Liver (tissue), 3 donors: ENCODE measurements at regions not wholly inside any gene's neighbourhood (a gene's known extent, or its start where the extent isn't known, plus 50 kb on each side); places are given as distances from the start of the nearest gene placed in this dataset.

Experiments
- CTCF ChIP-seq: fragments of 150-350 bp; IDR thresholded peaks from 2 replicates; pipeline ENCODE4 v1.5.1; 2017; ENCODE audit warnings: improper control_type of control experiment, low read depth, low read length; ENCODE audit not compliant: missing input control
- EGR1 ChIP-seq, 2 donors: IDR thresholded peaks; 2 replicates each; pipeline ENCODE4 v1.6.1; 2016 to 2018; ENCODE audit warnings: antibody characterized with exemption in 2 of 2, low read depth in 2 of 2
- GABPA ChIP-seq, 2 donors: IDR thresholded peaks in 1 of 2; conservative IDR thresholded peaks in 1 of 2; 2 replicates each; pipeline ENCODE4 v1.6.1; 2016; ENCODE audit warnings: antibody characterized with exemption in 2 of 2, mild to moderate bottlenecking in 1 of 2, moderate library complexity in 1 of 2
- JUND ChIP-seq, 2 donors: IDR thresholded peaks; 2 replicates each; pipeline ENCODE4 v1.6.1; 2016; ENCODE audit warnings: antibody characterized with exemption in 2 of 2
- RAD21 ChIP-seq, 2 donors: IDR thresholded peaks; 2 replicates each; pipeline ENCODE4 v1.6.1; 2016; ENCODE audit warnings: antibody characterized with exemption in 2 of 2, mild to moderate bottlenecking in 2 of 2
- REST ChIP-seq: IDR thresholded peaks from 2 replicates; pipeline ENCODE4 v1.6.1; 2016; ENCODE audit warnings: antibody characterized with exemption, mild to moderate bottlenecking
- RXRA ChIP-seq, 2 donors: IDR thresholded peaks; 2 replicates each; pipeline ENCODE4 v1.6.1; 2017 to 2018; ENCODE audit warnings: antibody characterized with exemption in 2 of 2, mild to moderate bottlenecking in 1 of 2
- SP1 ChIP-seq: IDR thresholded peaks from 2 replicates; pipeline ENCODE4 v1.6.1; 2018; ENCODE audit warnings: antibody characterized with exemption, mild to moderate bottlenecking
- TAF1 ChIP-seq: conservative IDR thresholded peaks from 2 replicates; pipeline ENCODE4 v1.6.1; 2016; ENCODE audit warnings: antibody characterized with exemption, mild to moderate bottlenecking
- YY1 ChIP-seq: IDR thresholded peaks from 2 replicates; pipeline ENCODE4 v1.6.1; 2016; ENCODE audit warnings: antibody characterized with exemption, mild to moderate bottlenecking
- ZBTB33 ChIP-seq: IDR thresholded peaks from 2 replicates; pipeline ENCODE4 v1.6.1; 2016; ENCODE audit warnings: antibody characterized with exemption
- TF ChIP-seq, protein P1 (sequence below): IDR thresholded peaks from 2 replicates; pipeline ENCODE4 v1.6.1; 2016; ENCODE audit warnings: antibody characterized with exemption
- TF ChIP-seq, protein P2 (sequence below): IDR thresholded peaks from 2 replicates; pipeline ENCODE4 v1.6.1; 2016; ENCODE audit warnings: antibody characterized with exemption
- donor health status: healthy.
- donor health status: healthy.

DNA sequence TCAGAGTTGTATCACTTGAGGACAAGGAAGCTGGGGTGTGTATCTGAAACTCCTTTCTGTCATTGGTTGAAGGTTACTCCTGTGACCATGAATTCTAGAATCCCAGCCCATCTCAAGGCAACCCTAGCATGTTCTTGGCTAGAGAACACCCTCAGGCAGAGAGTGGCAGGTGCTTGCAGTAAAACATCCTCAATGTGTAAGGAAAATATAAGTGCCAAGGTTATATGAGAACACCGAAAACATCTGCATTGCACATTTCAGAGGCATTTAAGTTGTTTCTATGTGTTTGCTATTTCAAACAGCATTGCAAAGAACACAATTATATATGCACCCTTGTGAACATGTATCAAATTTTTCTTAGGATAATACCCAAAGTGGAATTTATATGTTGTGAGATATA is 471.9 kb downstream of the USP25 start:
- TF ChIP-seq ZBTB33, result no peak
- TF ChIP-seq, protein P1, sequence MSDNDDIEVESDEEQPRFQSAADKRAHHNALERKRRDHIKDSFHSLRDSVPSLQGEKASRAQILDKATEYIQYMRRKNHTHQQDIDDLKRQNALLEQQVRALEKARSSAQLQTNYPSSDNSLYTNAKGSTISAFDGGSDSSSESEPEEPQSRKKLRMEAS, result no peak
- TF ChIP-seq CTCF, result no peak
- TF ChIP-seq SP1, result no peak
- no peak for TF ChIP-seq GABPA (IDR thresholded peaks at IDR 0.05 in 1 of 2, conservative IDR thresholded peaks at IDR 0.05 in 1 of 2)
- TF ChIP-seq RXRA (IDR thresholded peaks at IDR 0.05), result no peak
- no peak for TF ChIP-seq TAF1
- TF ChIP-seq RAD21 (IDR thresholded peaks at IDR 0.05), result no peak
- no peak for TF ChIP-seq YY1
- no peak for TF ChIP-seq EGR1 (IDR thresholded peaks at IDR 0.05; ENCODE audit: low read depth in 2 of 2)
- no peak for TF ChIP-seq JUND (IDR thresholded peaks at IDR 0.05)
- no peak for TF ChIP-seq REST
- TF ChIP-seq, protein P2, sequence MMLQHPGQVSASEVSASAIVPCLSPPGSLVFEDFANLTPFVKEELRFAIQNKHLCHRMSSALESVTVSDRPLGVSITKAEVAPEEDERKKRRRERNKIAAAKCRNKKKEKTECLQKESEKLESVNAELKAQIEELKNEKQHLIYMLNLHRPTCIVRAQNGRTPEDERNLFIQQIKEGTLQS, result no peak
